ENCODE measurements at regions not wholly inside any gene's neighbourhood (a gene's known extent, or its start where the extent isn't known, plus 50 kb on each side); places are given as distances from the start of the nearest gene placed in this dataset.

GRCh38 chrX:13170966-13171558 lies 126.6 kb upstream of the FAM9C start:
- TF ChIP-seq USF2 (IDR thresholded peaks at IDR 0.05; ENCODE audit: low read depth, low read length) (no peak), NFE2L2 (IDR thresholded peaks at IDR 0.05; ENCODE audit: low read depth, low read length) (no peak), CTCF (conservative IDR thresholded peaks at IDR 0.05; ENCODE audit: low read depth, low read length) (no peak), POLR2A (IDR thresholded peaks at IDR 0.05; ENCODE audit: low read depth, low read length) (no peak), FOS (IDR thresholded peaks at IDR 0.05; ENCODE audit: low read depth, low read length) (no peak), SMC3 (IDR thresholded peaks at IDR 0.05; ENCODE audit: low read depth, low read length) (no peak), RCOR1 (IDR thresholded peaks at IDR 0.05; ENCODE audit: insufficient replicate concordance, low read length) (no peak)
